K562 (cell line): ENCODE measurements at regions not wholly inside any gene's neighbourhood (a gene's known extent, or its start where the extent isn't known, plus 50 kb on each side); places are given as distances from the start of the nearest gene placed in this dataset.

ENCODE experiments used
- FOS ChIP-seq: IDR thresholded peaks from 3 replicates; pipeline ENCODE4 v1.6.1; 2011; ENCODE audit not compliant: insufficient read length; ENCODE audit errors: extremely low read depth
- TF ChIP-seq, protein P1 (sequence below), 3 experiments: IDR thresholded peaks in 2 of 3; conservative IDR thresholded peaks in 1 of 3; 2 replicates each; pipeline ENCODE4 v1.5.1; 2011 to 2012; ENCODE audit warnings: low read length in 3 of 3, mild to moderate bottlenecking in 3 of 3, control low read depth in 2 of 3, improper control_type of control experiment in 1 of 3, inconsistent platforms in 1 of 3, low read depth in 1 of 3, mixed read lengths in 1 of 3, moderate library complexity in 1 of 3; ENCODE audit not compliant: insufficient read depth in 2 of 3

- TF ChIP-seq FOS: no peak
- TF ChIP-seq, protein P1, sequence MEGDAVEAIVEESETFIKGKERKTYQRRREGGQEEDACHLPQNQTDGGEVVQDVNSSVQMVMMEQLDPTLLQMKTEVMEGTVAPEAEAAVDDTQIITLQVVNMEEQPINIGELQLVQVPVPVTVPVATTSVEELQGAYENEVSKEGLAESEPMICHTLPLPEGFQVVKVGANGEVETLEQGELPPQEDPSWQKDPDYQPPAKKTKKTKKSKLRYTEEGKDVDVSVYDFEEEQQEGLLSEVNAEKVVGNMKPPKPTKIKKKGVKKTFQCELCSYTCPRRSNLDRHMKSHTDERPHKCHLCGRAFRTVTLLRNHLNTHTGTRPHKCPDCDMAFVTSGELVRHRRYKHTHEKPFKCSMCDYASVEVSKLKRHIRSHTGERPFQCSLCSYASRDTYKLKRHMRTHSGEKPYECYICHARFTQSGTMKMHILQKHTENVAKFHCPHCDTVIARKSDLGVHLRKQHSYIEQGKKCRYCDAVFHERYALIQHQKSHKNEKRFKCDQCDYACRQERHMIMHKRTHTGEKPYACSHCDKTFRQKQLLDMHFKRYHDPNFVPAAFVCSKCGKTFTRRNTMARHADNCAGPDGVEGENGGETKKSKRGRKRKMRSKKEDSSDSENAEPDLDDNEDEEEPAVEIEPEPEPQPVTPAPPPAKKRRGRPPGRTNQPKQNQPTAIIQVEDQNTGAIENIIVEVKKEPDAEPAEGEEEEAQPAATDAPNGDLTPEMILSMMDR (IDR thresholded peaks at IDR 0.05 in 2 of 3, conservative IDR thresholded peaks at IDR 0.05 in 1 of 3; ENCODE audit: insufficient read depth in 2 of 3, low read depth in 1 of 3, low read length in 3 of 3): no peak
Observed at GRCh38 chr18:76684265-76684664, 138.1 kb upstream of the ZNF236 start.
